ENCODE measurements at regions not wholly inside any gene's neighbourhood (a gene's known extent, or its start where the extent isn't known, plus 50 kb on each side); places are given as distances from the start of the nearest gene placed in this dataset.

GRCh38 chr4:98775672-98776071 lies 117.3 kb upstream of the TSPAN5 start:
- DNase-seq (ENCODE audit: low read depth): no peak
- in situ Hi-C loops (cut with HindIII; ENCODE audit: low pct_unique_long_range_greater_than_20kb, low sequenced_read_pairs): no loop called here

- in situ Hi-C loops (cut with HindIII; ENCODE audit: low pct_unique_long_range_greater_than_20kb, low sequenced_read_pairs): no loop called here
These were observed 115.2 kb upstream of the TSPAN5 start for GRCh38 chr4:98773638-98774037.

GRCh38 chr4:98771959-98772632 lies 113.7 kb upstream of the TSPAN5 start:
- no peak for DNase-seq (ENCODE audit: low read depth)
- in situ Hi-C loops (cut with HindIII; ENCODE audit: low pct_unique_long_range_greater_than_20kb, low sequenced_read_pairs): no loop called here

More at GRCh38 chr4:98773638-98774037, 115.2 kb upstream of the TSPAN5 start:
- no peak for DNase-seq (ENCODE audit: low read depth)

GRCh38 chr4:98765771-98766170 lies 107.4 kb upstream of the TSPAN5 start:
- in situ Hi-C loops (cut with HindIII; ENCODE audit: low pct_unique_long_range_greater_than_20kb, low sequenced_read_pairs): no loop called here

GRCh38 chr4:98758182-98758581 lies 99.8 kb upstream of the TSPAN5 start:
- no peak for DNase-seq (ENCODE audit: low read depth)
- in situ Hi-C loops (cut with HindIII; ENCODE audit: low pct_unique_long_range_greater_than_20kb, low sequenced_read_pairs): no loop called here

More at GRCh38 chr4:98765771-98766170, 107.4 kb upstream of the TSPAN5 start:
- DNase-seq (ENCODE audit: low read depth): no peak

- in situ Hi-C loops (cut with HindIII; ENCODE audit: low pct_unique_long_range_greater_than_20kb, low sequenced_read_pairs): no loop called here
- no peak for DNase-seq (ENCODE audit: low read depth)
These were observed 96.3 kb upstream of the TSPAN5 start for GRCh38 chr4:98754736-98755135.

GRCh38 chr4:98749206-98749605 lies 90.8 kb upstream of the TSPAN5 start:
- DNase-seq (ENCODE audit: low read depth): no peak
- in situ Hi-C loops (cut with HindIII; ENCODE audit: low pct_unique_long_range_greater_than_20kb, low sequenced_read_pairs): no loop called here

- no peak for DNase-seq (ENCODE audit: low read depth)
- in situ Hi-C loops (cut with HindIII; ENCODE audit: low pct_unique_long_range_greater_than_20kb, low sequenced_read_pairs): no loop called here
These were observed 90.2 kb upstream of the TSPAN5 start for GRCh38 chr4:98748609-98749008.

- in situ Hi-C loops (cut with HindIII; ENCODE audit: low pct_unique_long_range_greater_than_20kb, low sequenced_read_pairs): no loop called here
- DNase-seq (ENCODE audit: low read depth): no peak
These were observed 89.1 kb upstream of the TSPAN5 start for GRCh38 chr4:98747393-98748091.

- no peak for DNase-seq (ENCODE audit: low read depth)
- in situ Hi-C loops (cut with HindIII; ENCODE audit: low pct_unique_long_range_greater_than_20kb, low sequenced_read_pairs): no loop called here
These were observed 88.5 kb upstream of the TSPAN5 start for GRCh38 chr4:98746936-98747335.

- in situ Hi-C loops (cut with HindIII; ENCODE audit: low pct_unique_long_range_greater_than_20kb, low sequenced_read_pairs): no loop called here
- DNase-seq (ENCODE audit: low read depth): no peak
These were observed 88.1 kb upstream of the TSPAN5 start for GRCh38 chr4:98746530-98746929.

GRCh38 chr4:98745366-98745765 lies 87.0 kb upstream of the TSPAN5 start:
- no peak for DNase-seq (ENCODE audit: low read depth)

GRCh38 chr4:98744372-98745150 lies 86.2 kb upstream of the TSPAN5 start:
- no peak for DNase-seq (ENCODE audit: low read depth)
- in situ Hi-C loops (cut with HindIII; ENCODE audit: low pct_unique_long_range_greater_than_20kb, low sequenced_read_pairs): no loop called here

More at GRCh38 chr4:98745366-98745765, 87.0 kb upstream of the TSPAN5 start:
- in situ Hi-C loops (cut with HindIII; ENCODE audit: low pct_unique_long_range_greater_than_20kb, low sequenced_read_pairs): no loop called here

GRCh38 chr4:98741952-98742351 lies 83.5 kb upstream of the TSPAN5 start:
- in situ Hi-C loops (cut with HindIII; ENCODE audit: low pct_unique_long_range_greater_than_20kb, low sequenced_read_pairs): no loop called here
- no peak for DNase-seq (ENCODE audit: low read depth)

- in situ Hi-C loops (cut with HindIII; ENCODE audit: low pct_unique_long_range_greater_than_20kb, low sequenced_read_pairs): no loop called here
- no peak for DNase-seq (ENCODE audit: low read depth)
These were observed 81.3 kb upstream of the TSPAN5 start for GRCh38 chr4:98739751-98740150.

- in situ Hi-C loops (cut with HindIII; ENCODE audit: low pct_unique_long_range_greater_than_20kb, low sequenced_read_pairs): no loop called here
- no peak for DNase-seq (ENCODE audit: low read depth)
These were observed 75.2 kb upstream of the TSPAN5 start for GRCh38 chr4:98733601-98734000.

GRCh38 chr4:98728871-98729270 lies 70.5 kb upstream of the TSPAN5 start:
- in situ Hi-C loops (cut with HindIII; ENCODE audit: low pct_unique_long_range_greater_than_20kb, low sequenced_read_pairs): no loop called here
- DNase-seq (ENCODE audit: low read depth): no peak

- in situ Hi-C loops (cut with HindIII; ENCODE audit: low pct_unique_long_range_greater_than_20kb, low sequenced_read_pairs): no loop called here
- no peak for DNase-seq (ENCODE audit: low read depth)
These were observed 70.0 kb upstream of the TSPAN5 start for GRCh38 chr4:98728433-98728832.

GRCh38 chr4:98722000-98722399 lies 63.6 kb upstream of the TSPAN5 start:
- no peak for DNase-seq (ENCODE audit: low read depth)
- in situ Hi-C loops (cut with HindIII; ENCODE audit: low pct_unique_long_range_greater_than_20kb, low sequenced_read_pairs): no loop called here
